PC-3 (cell line): ENCODE measurements at regions not wholly inside any gene's neighbourhood (a gene's known extent, or its start where the extent isn't known, plus 50 kb on each side); places are given as distances from the start of the nearest gene placed in this dataset.

Experiments
- ATAC-seq: fragments of 200-7000 bp; cut with Tn5 transposase; 2 replicates; pipeline ENCODE4 v1.9.1; 2020; ENCODE audit warnings: mild to moderate bottlenecking, moderate library complexity
- BruUV-seq: library from RNA; stranded (reverse); fragments of 400-500 nt; replicated peaks from 2 replicates; lab custom pipeline; 2021; lab: Mats Ljungman, UMichigan
- CTCF ChIA-PET: fragments of 300-600 bp; sonication (Branson Sonifier 250); formaldehyde crosslinking; loops from one replicate; lab custom pipeline; 2022; ENCODE audit warnings: antibody characterized with exemption; lab: Charles Lee
- POLR2A ChIA-PET: fragments of 300-600 bp; sonication (Branson Sonifier 250); formaldehyde crosslinking; loops from one replicate; lab custom pipeline; 2022; ENCODE audit warnings: antibody characterized with exemption; ENCODE audit not compliant: unreplicated experiment; lab: Charles Lee
- DNase-seq: peaks from one replicate; pipeline ENCODE4 v3.0.0-alpha.2; 2015
- H2AFZ ChIP-seq: fragments of 300-600 bp; sonication (generic); 2 replicates; pipeline ENCODE4 v1.6.0; 2016; ENCODE audit warnings: antibody characterized with exemption, low read length
- H3F3A ChIP-seq: fragments of 300-600 bp; sonication (generic); one replicate; pipeline ENCODE4 v1.6.0; 2017; ENCODE audit warnings: antibody characterized with exemption, low read length, control low read depth, mild to moderate bottlenecking; ENCODE audit not compliant: unreplicated experiment
- H3K27ac ChIP-seq: fragments of 300-600 bp; sonication (generic); 2 replicates; pipeline ENCODE4 v1.5.1; 2016; ENCODE audit warnings: mild to moderate bottlenecking, low read length
- H3K27me3 ChIP-seq: fragments of 300-600 bp; sonication (generic); 2 replicates; pipeline ENCODE4 v1.6.1; 2016; ENCODE audit warnings: low read length, mixed read lengths
- H3K36me3 ChIP-seq: fragments of 300-600 bp; sonication (generic); 2 replicates; pipeline ENCODE4 v1.6.1; 2016; ENCODE audit warnings: low read depth, mixed run types, low read length, mixed read lengths
- H3K4me1 ChIP-seq: fragments of 300-600 bp; sonication (generic); 2 replicates; pipeline ENCODE4 v1.5.1; 2016; ENCODE audit warnings: low read length; ENCODE audit not compliant: insufficient read depth
- H3K4me2 ChIP-seq: fragments of 300-600 bp; sonication (generic); 2 replicates; pipeline ENCODE4 v1.6.0; 2016; ENCODE audit warnings: low read length
- H3K4me3 ChIP-seq: fragments of 300-600 bp; sonication (generic); 2 replicates; pipeline ENCODE4 v1.5.1; 2016; ENCODE audit warnings: mild to moderate bottlenecking, low read length, mixed read lengths
- H3K79me2 ChIP-seq: fragments of 300-600 bp; sonication (generic); 2 replicates; pipeline ENCODE4 v1.6.1; 2017; ENCODE audit warnings: low read length, mixed read lengths
- H3K9ac ChIP-seq: fragments of 300-600 bp; sonication (generic); 2 replicates; pipeline ENCODE4 v1.6.0; 2016; ENCODE audit warnings: mild to moderate bottlenecking, low read length
- H3K9me2 ChIP-seq: fragments of 300-600 bp; sonication (generic); replicated peaks from 2 replicates; pipeline ENCODE4 v1.6.1; 2016; ENCODE audit warnings: mixed run types, low read length, mixed read lengths
- H3K9me3 ChIP-seq: fragments of 300-600 bp; sonication (generic); 2 replicates; pipeline ENCODE4 v1.6.1; 2016; ENCODE audit warnings: low read length, mixed read lengths
- H4K20me1 ChIP-seq: fragments of 300-600 bp; sonication (generic); 2 replicates; pipeline ENCODE4 v1.6.1; 2016; ENCODE audit warnings: low read length, mixed read lengths
- EZH2 ChIP-seq: fragments of 300-600 bp; sonication (generic); IDR thresholded peaks from one replicate; pipeline ENCODE4 v1.6.1; 2017; ENCODE audit warnings: antibody characterized with exemption, mild to moderate bottlenecking, low read length; ENCODE audit not compliant: unreplicated experiment
- EZH2phosphoT487 ChIP-seq: fragments of 300-600 bp; sonication (generic); IDR thresholded peaks from 2 replicates; pipeline ENCODE4 v1.6.1; 2018; ENCODE audit warnings: mild to moderate bottlenecking, antibody characterized with exemption, low read length, borderline replicate concordance
- intact Hi-C: fragments of 100-400 bp; cut with micrococcal nuclease; formaldehyde crosslinking; loops from 2 replicates; pipeline ENCODE4 v1.9.0; 2023
- TF ChIP-seq, protein P1 (sequence below): fragments of 300-600 bp; sonication (generic); conservative IDR thresholded peaks from 2 replicates; pipeline ENCODE4 v1.5.1; 2017; ENCODE audit warnings: antibody characterized with exemption, low read depth, mild to moderate bottlenecking, low read length

GRCh38 chr5:84618262-84618661 is 233.6 kb upstream of the EDIL3 start:
- Histone ChIP-seq H3K36me3 (no peaks in the 10 kb centered on the region), H3K9ac (no peak overlapping the region), H3K4me2 (no peak overlapping the region), H3K4me3 (no peak overlapping the region), H3K27ac (no peak overlapping the region), H3K9me3 (no peaks in the 10 kb centered on the region), H3K4me1 (no peaks in the 10 kb centered on the region), H3K27me3 (no peaks in the 10 kb centered on the region), H3K9me2 (no peaks in the 10 kb centered on the region), H4K20me1 (no peaks in the 10 kb centered on the region), H3K79me2 (no peaks in the 10 kb centered on the region), H3F3A (no peaks in the 10 kb centered on the region), H2AFZ (no peak overlapping the region)
- no peak for TF ChIP-seq EZH2phosphoT487
- TF ChIP-seq, protein P1, sequence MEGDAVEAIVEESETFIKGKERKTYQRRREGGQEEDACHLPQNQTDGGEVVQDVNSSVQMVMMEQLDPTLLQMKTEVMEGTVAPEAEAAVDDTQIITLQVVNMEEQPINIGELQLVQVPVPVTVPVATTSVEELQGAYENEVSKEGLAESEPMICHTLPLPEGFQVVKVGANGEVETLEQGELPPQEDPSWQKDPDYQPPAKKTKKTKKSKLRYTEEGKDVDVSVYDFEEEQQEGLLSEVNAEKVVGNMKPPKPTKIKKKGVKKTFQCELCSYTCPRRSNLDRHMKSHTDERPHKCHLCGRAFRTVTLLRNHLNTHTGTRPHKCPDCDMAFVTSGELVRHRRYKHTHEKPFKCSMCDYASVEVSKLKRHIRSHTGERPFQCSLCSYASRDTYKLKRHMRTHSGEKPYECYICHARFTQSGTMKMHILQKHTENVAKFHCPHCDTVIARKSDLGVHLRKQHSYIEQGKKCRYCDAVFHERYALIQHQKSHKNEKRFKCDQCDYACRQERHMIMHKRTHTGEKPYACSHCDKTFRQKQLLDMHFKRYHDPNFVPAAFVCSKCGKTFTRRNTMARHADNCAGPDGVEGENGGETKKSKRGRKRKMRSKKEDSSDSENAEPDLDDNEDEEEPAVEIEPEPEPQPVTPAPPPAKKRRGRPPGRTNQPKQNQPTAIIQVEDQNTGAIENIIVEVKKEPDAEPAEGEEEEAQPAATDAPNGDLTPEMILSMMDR, result no peak
- TF ChIP-seq EZH2, result no peak
- no peak for DNase-seq
- CTCF ChIA-PET, result no interaction called here
- POLR2A ChIA-PET, result no interaction called here
- no peak for ATAC-seq
- no TSS peak for BruUV-seq
- intact Hi-C loops, result no loop called here

DNA sequence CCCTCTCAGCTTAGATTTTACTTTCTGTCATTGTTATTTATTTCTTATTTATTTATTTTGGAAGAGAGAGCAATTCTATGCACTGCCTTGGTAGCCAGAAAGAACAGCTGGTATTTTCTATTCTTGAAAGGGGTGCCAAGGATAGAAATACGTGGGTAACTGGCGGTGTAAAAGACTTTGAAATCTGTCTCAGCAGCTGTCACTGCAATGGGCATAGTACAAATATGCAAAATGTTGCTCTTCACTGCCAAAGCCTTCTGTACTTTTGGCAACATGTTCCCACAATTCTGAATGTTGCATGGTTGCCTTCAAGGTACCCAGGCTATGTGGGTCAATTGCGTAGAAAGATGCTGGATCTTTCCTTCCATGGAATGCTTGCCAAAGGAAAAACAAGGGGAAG is 230.2 kb upstream of the EDIL3 start:
- Histone ChIP-seq H3K9me2 (no peaks in the 10 kb centered on the region), H3K9ac (no peak overlapping the region), H3F3A (no peaks in the 10 kb centered on the region), H3K79me2 (no peaks in the 10 kb centered on the region), H3K27ac (no peak overlapping the region), H3K4me2 (no peak overlapping the region), H3K4me3 (no peak overlapping the region), H4K20me1 (no peaks in the 10 kb centered on the region), H3K27me3 (no peaks in the 10 kb centered on the region), H2AFZ (no peak overlapping the region), H3K9me3 (no peaks in the 10 kb centered on the region), H3K36me3 (no peaks in the 10 kb centered on the region), H3K4me1 (no peaks in the 10 kb centered on the region)
- ChIA-PET POLR2A (no interaction called here), CTCF (no interaction called here)
- no TSS peak for BruUV-seq
- TF ChIP-seq, protein P1, result no peak
- TF ChIP-seq EZH2, result no peak
- TF ChIP-seq EZH2phosphoT487, result no peak
- intact Hi-C loops, result no loop called here
- ATAC-seq (no peak), DNase-seq (no peak)

DNA sequence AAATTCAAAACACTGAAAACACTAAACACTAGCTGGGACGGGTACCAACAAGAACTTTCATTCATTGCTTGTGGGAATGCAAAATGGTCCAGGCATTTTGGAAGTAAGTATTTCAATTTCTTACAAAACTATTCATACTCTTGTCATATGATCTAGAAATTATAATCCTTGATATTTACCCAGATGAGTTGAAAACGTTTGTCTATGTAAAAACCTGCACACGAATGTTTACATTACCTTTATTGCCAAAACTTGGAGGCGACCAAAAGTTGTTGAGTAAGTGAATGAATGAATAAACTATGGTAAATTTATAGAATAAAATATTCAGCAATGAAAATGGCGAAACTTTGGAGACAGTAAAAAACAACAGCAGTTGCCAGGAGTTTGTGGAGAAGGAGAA is 222.1 kb upstream of the EDIL3 start:
- Histone ChIP-seq H3K9me2 (no peaks in the 10 kb centered on the region), H3K4me2 (no peak overlapping the region), H3K4me3 (no peak overlapping the region), H3K79me2 (no peaks in the 10 kb centered on the region), H3K9me3 (no peaks in the 10 kb centered on the region), H3K27me3 (no peaks in the 10 kb centered on the region), H3K4me1 (no peaks in the 10 kb centered on the region), H3K27ac (no peak overlapping the region), H3K9ac (no peak overlapping the region), H4K20me1 (no peaks in the 10 kb centered on the region), H3K36me3 (no peaks in the 10 kb centered on the region), H2AFZ (no peak overlapping the region), H3F3A (no peaks in the 10 kb centered on the region)
- ChIA-PET POLR2A (no interaction called here), CTCF (no interaction called here)
- intact Hi-C loops, result no loop called here
- TF ChIP-seq EZH2 (no peak), EZH2phosphoT487 (no peak)
- TF ChIP-seq, protein P1, result no peak
- ATAC-seq (no peak), DNase-seq (no peak)
- BruUV-seq, result no TSS peak
